HepG2 (cell line): ENCODE measurements at regions not wholly inside any gene's neighbourhood (a gene's known extent, or its start where the extent isn't known, plus 50 kb on each side); places are given as distances from the start of the nearest gene placed in this dataset.

Experiments
- ARID3A ChIP-seq: IDR thresholded peaks from 2 replicates; pipeline ENCODE4 v1.6.1; 2012; ENCODE audit warnings: low read depth, low read length, improper control_type of control experiment
- EP300 ChIP-seq, 3 experiments: sonication (generic) in 1 of 3; formaldehyde crosslinking in 1 of 3; IDR thresholded peaks; 2 replicates each; pipeline versions ENCODE4 v1.5.1 to v1.6.1; 2011 to 2020; ENCODE audit warnings: low read depth in 2 of 3, low read length in 2 of 3, borderline replicate concordance in 1 of 3, improper control_type of control experiment in 1 of 3, mild to moderate bottlenecking in 1 of 3, missing genetic modification reagents in 1 of 3, moderate library complexity in 1 of 3
- FOXP4 ChIP-seq: sonication (generic); formaldehyde crosslinking; IDR thresholded peaks from 2 replicates; pipeline ENCODE4 v1.4.0; 2020; ENCODE audit warnings: missing genetic modification reagents
- HNRNPLL ChIP-seq: fragments of 200-400 bp; formaldehyde crosslinking; IDR thresholded peaks from 2 replicates; pipeline ENCODE4 v1.6.1; 2017; ENCODE audit warnings: mild to moderate bottlenecking, low read depth, low read length; ENCODE audit not compliant: poor library complexity, severe bottlenecking
- HNRNPUL1 ChIP-seq: fragments of 200-400 bp; formaldehyde crosslinking; IDR thresholded peaks from 2 replicates; pipeline ENCODE4 v1.6.1; 2017; ENCODE audit warnings: low read depth, mild to moderate bottlenecking, low read length, moderate library complexity
- IRF2 ChIP-seq: IDR thresholded peaks from 2 replicates; pipeline ENCODE4 v1.6.1; 2018; ENCODE audit warnings: missing genetic modification reagents, missing compliant biosample characterization
- KMT2B ChIP-seq: IDR thresholded peaks from 2 replicates; pipeline ENCODE4 v1.6.1; 2016; ENCODE audit warnings: missing genetic modification reagents, missing compliant biosample characterization
- MTF2 ChIP-seq: sonication (generic); formaldehyde crosslinking; IDR thresholded peaks from 2 replicates; pipeline ENCODE4 v1.5.0; 2020; ENCODE audit warnings: missing genetic modification reagents, borderline replicate concordance
- RFX3 ChIP-seq: IDR thresholded peaks from 2 replicates; pipeline ENCODE4 v1.6.1; 2016; ENCODE audit warnings: missing biosample characterization, missing genetic modification reagents
- RFXAP ChIP-seq: sonication (generic); formaldehyde crosslinking; IDR thresholded peaks from 2 replicates; pipeline ENCODE4 v1.4.0; 2020; ENCODE audit warnings: missing genetic modification reagents, borderline replicate concordance
- SALL2 ChIP-seq: sonication (generic); formaldehyde crosslinking; IDR thresholded peaks from 2 replicates; pipeline ENCODE4 v1.8.1; 2023; ENCODE audit warnings: mild to moderate bottlenecking, missing genetic modification reagents, inconsistent platforms
- TP53 ChIP-seq: sonication (generic); formaldehyde crosslinking; conservative IDR thresholded peaks from 2 replicates; pipeline ENCODE4 v1.4.0; 2020; ENCODE audit warnings: missing genetic modification reagents
- ZBTB21 ChIP-seq: sonication (generic); formaldehyde crosslinking; IDR thresholded peaks from 2 replicates; pipeline ENCODE4 v1.4.0; 2020; ENCODE audit warnings: missing genetic modification reagents
- ZBTB46 ChIP-seq: sonication (generic); formaldehyde crosslinking; IDR thresholded peaks from 2 replicates; pipeline ENCODE4 v1.4.0; 2020; ENCODE audit warnings: mild to moderate bottlenecking, missing genetic modification reagents, borderline replicate concordance
- ZNF138 ChIP-seq: sonication (generic); formaldehyde crosslinking; IDR thresholded peaks from 2 replicates; pipeline ENCODE4 v1.5.0; 2020; ENCODE audit warnings: mild to moderate bottlenecking, low read depth, missing genetic modification reagents
- ZNF276 ChIP-seq: sonication (generic); formaldehyde crosslinking; IDR thresholded peaks from 2 replicates; pipeline ENCODE4 v1.4.0; 2020; ENCODE audit warnings: mild to moderate bottlenecking, low read depth, missing genetic modification reagents
- ZNF552 ChIP-seq: sonication (generic); formaldehyde crosslinking; IDR thresholded peaks from 2 replicates; pipeline ENCODE4 v1.9.0; 2022; ENCODE audit warnings: missing genetic modification reagents, mild to moderate bottlenecking, borderline replicate concordance
- ZNF558 ChIP-seq: sonication (generic); formaldehyde crosslinking; IDR thresholded peaks from 2 replicates; pipeline ENCODE4 v1.9.0; 2022; ENCODE audit warnings: mild to moderate bottlenecking, missing genetic modification reagents, borderline replicate concordance
- ZNF598 ChIP-seq: sonication (generic); formaldehyde crosslinking; IDR thresholded peaks from 2 replicates; pipeline ENCODE4 v1.5.1; 2020; ENCODE audit warnings: mild to moderate bottlenecking, missing genetic modification reagents, borderline replicate concordance
- ZNF629 ChIP-seq: sonication (generic); formaldehyde crosslinking; conservative IDR thresholded peaks from 2 replicates; pipeline ENCODE4 v1.5.0; 2020; ENCODE audit warnings: missing genetic modification reagents
- ZNF724P ChIP-seq: sonication (generic); formaldehyde crosslinking; IDR thresholded peaks from 2 replicates; pipeline ENCODE4 v1.8.0; 2022; ENCODE audit warnings: missing genetic modification reagents, borderline replicate concordance
- ZNF761 ChIP-seq: sonication (generic); formaldehyde crosslinking; conservative IDR thresholded peaks from 2 replicates; pipeline ENCODE4 v1.4.0; 2020; ENCODE audit warnings: mild to moderate bottlenecking, missing genetic modification reagents

GRCh38 chr20:53800883-53801604 lies 207.4 kb upstream of the ZNF217 start (continued):
- peak; percentile 95 to 99; a peak in 3 of 4 replicates for TF ChIP-seq EP300 (IDR thresholded peaks at IDR 0.05; ENCODE audit: low read depth in 2 of 2, low read length in 2 of 2)
- peak; percentile 97 for TF ChIP-seq EP300 (CRISPR knock-in tag; IDR thresholded peaks at IDR 0.05; ENCODE audit: borderline replicate concordance)
- no peak for TF ChIP-seq ZNF138 (CRISPR knock-in tag)
- TF ChIP-seq ARID3A, result peak; percentile 85
- peak; percentile 84; the same call in 1 of the 2 replicates for TF ChIP-seq KMT2B
- peak; percentile 40; the same call in 1 of the 2 replicates for TF ChIP-seq ZNF276
- TF ChIP-seq ZBTB21 (CRISPR knock-in tag), result no peak; the same call in 1 of the 2 replicates
- TF ChIP-seq FOXP4 (CRISPR knock-in tag), result peak; percentile 94
- peak; percentile 80; the same call in 1 of the 2 replicates for TF ChIP-seq RFXAP (CRISPR knock-in tag)
- TF ChIP-seq MTF2 (CRISPR knock-in tag), result no peak
- TF ChIP-seq SALL2, result no peak
- no peak for TF ChIP-seq RFX3 (CRISPR knock-in tag)
- peak; percentile 94; the same call in 1 of the 2 replicates for TF ChIP-seq IRF2 (CRISPR knock-in tag)
- TF ChIP-seq HNRNPUL1, result no peak; the same call in 1 of the 2 replicates
- peak; percentile 99 for TF ChIP-seq ZNF629
- TF ChIP-seq TP53 (CRISPR knock-in tag), result no peak
- TF ChIP-seq ZBTB46 (CRISPR knock-in tag), result no peak; the same call in 1 of the 2 replicates
- TF ChIP-seq ZNF761 (CRISPR knock-in tag), result 0 out of 2 replicates have a peak, but pooled peaks have one; percentile 58
- TF ChIP-seq ZNF598 (CRISPR knock-in tag), result no peak
- no peak for TF ChIP-seq HNRNPLL
- no peak for TF ChIP-seq ZNF558
- no peak for TF ChIP-seq ZNF724P (CRISPR knock-in tag)
- TF ChIP-seq ZNF552 (CRISPR knock-in tag), result no peak
